ENCODE measurements at regions not wholly inside any gene's neighbourhood (a gene's known extent, or its start where the extent isn't known, plus 50 kb on each side); places are given as distances from the start of the nearest gene placed in this dataset.

- intact Hi-C loops (cut with micrococcal nuclease; ENCODE audit: unreplicated experiment) = no loop called here
- H3K4me1 ChIP-seq (ENCODE audit: insufficient read depth, low read length, poor library complexity, severe bottlenecking) = no peaks in the 10 kb centered on the region
- TF ChIP-seq EZH2phosphoT487 (IDR thresholded peaks at IDR 0.05; ENCODE audit: borderline replicate concordance, low read depth, low read length) (no peak), CTCF (conservative IDR thresholded peaks at IDR 0.05; ENCODE audit: low read length) (no peak)
- no peak overlapping the region for H2AFZ ChIP-seq (ENCODE audit: low read length)
- CTCF ChIA-PET (ENCODE audit: unreplicated experiment) = interaction anchor here (0.5 to 1.2 kb wide), 3 partner anchors 30 to 294 kb away, joined by 3 to 4 read pairs (median 3); no protein-coding TSS in a partner anchor
- H3K4me3 ChIP-seq (ENCODE audit: low read depth, low read length, poor library complexity, severe bottlenecking) = no peak overlapping the region
- no TSS peak for BruUV-seq (replicated peaks)
- no peak for DNase-seq (ENCODE audit: low spot score)
- no peak overlapping the region for H3K4me2 ChIP-seq (ENCODE audit: low read length)
- POLR2A ChIA-PET = no interaction called here
- H3K9me2 ChIP-seq (ENCODE audit: insufficient read depth, low read length) = no peaks in the 10 kb centered on the region
- no peaks in the 10 kb centered on the region for H4K20me1 ChIP-seq (ENCODE audit: insufficient read depth, low read length)
- H3K79me2 ChIP-seq (ENCODE audit: insufficient read depth, low read depth, low read length) = no peaks in the 10 kb centered on the region
- H3K9me3 ChIP-seq (ENCODE audit: low read length) = no peaks in the 10 kb centered on the region
- H3K36me3 ChIP-seq (ENCODE audit: insufficient read depth, low read length) = no peaks in the 10 kb centered on the region
- H3K27ac ChIP-seq (ENCODE audit: low read depth, low read length, poor library complexity, severe bottlenecking) = no peak overlapping the region
Measured at GRCh38 chr2:42934580-42935186, 142.3 kb upstream of the HAAO start.

GRCh38 chr2:42933824-42934254 lies 141.5 kb upstream of the HAAO start:
- H3K27ac ChIP-seq (ENCODE audit: low read depth, low read length, poor library complexity, severe bottlenecking) = no peak overlapping the region
- BruUV-seq (replicated peaks) = no TSS peak
- DNase-seq (ENCODE audit: low spot score) = no peak
- ChIA-PET POLR2A (no interaction called here), CTCF (ENCODE audit: unreplicated experiment) (interaction anchor here (0.5 kb wide), 1 partner anchor 90 kb away, joined by 4 read pairs; no protein-coding TSS in a partner anchor)
- H3K9me2 ChIP-seq (ENCODE audit: insufficient read depth, low read length) = no peaks in the 10 kb centered on the region
- intact Hi-C loops (cut with micrococcal nuclease; ENCODE audit: unreplicated experiment) = no loop called here
- H3K4me2 ChIP-seq (ENCODE audit: low read length) = no peak overlapping the region
- H3K9me3 ChIP-seq (ENCODE audit: low read length) = no peaks in the 10 kb centered on the region
- no peaks in the 10 kb centered on the region for H3K79me2 ChIP-seq (ENCODE audit: insufficient read depth, low read depth, low read length)
- no peak overlapping the region for H2AFZ ChIP-seq (ENCODE audit: low read length)
- no peaks in the 10 kb centered on the region for H3K36me3 ChIP-seq (ENCODE audit: insufficient read depth, low read length)
- no peaks in the 10 kb centered on the region for H3K4me1 ChIP-seq (ENCODE audit: insufficient read depth, low read length, poor library complexity, severe bottlenecking)
- H3K4me3 ChIP-seq (ENCODE audit: low read depth, low read length, poor library complexity, severe bottlenecking) = no peak overlapping the region
- H4K20me1 ChIP-seq (ENCODE audit: insufficient read depth, low read length) = no peaks in the 10 kb centered on the region
- TF ChIP-seq EZH2phosphoT487 (IDR thresholded peaks at IDR 0.05; ENCODE audit: borderline replicate concordance, low read depth, low read length) (no peak), CTCF (conservative IDR thresholded peaks at IDR 0.05; ENCODE audit: low read length) (no peak)

Measured in OCI-LY7 (cell line).